ENCODE measurements at regions not wholly inside any gene's neighbourhood (a gene's known extent, or its start where the extent isn't known, plus 50 kb on each side); places are given as distances from the start of the nearest gene placed in this dataset.
A peak's percentile ranks its signal among the peaks of the same experiment; 100 is the strongest.

GRCh38 chr18:22048221-22048620 is 121.2 kb upstream of the GATA6 start:
- no peaks in the 10 kb centered on the region for H3K4me1 ChIP-seq (ENCODE audit: control insufficient read depth, insufficient read depth, low read length)
- WGBS (ENCODE audit: insufficient coverage) = 86% methylated on average over 1 of the region's 5 CpGs
- no peaks in the 10 kb centered on the region for H3K27me3 ChIP-seq (ENCODE audit: control insufficient read depth, insufficient read depth, low read length)
- no peak for DNase-seq (ENCODE audit: low read depth in 4 of 6, low spot score in 6 of 6)
- H3K36me3 ChIP-seq (ENCODE audit: control insufficient read depth, insufficient read depth, low read length) = no peaks in the 10 kb centered on the region
- no peak overlapping the region for H3K27ac ChIP-seq (ENCODE audit: low read depth, low read length)
- H3K4me3 ChIP-seq (ENCODE audit: low read depth, low read length) = no peak overlapping the region
- no peaks in the 10 kb centered on the region for H3K9me3 ChIP-seq (ENCODE audit: control insufficient read depth, insufficient read depth, low read length)

DNA sequence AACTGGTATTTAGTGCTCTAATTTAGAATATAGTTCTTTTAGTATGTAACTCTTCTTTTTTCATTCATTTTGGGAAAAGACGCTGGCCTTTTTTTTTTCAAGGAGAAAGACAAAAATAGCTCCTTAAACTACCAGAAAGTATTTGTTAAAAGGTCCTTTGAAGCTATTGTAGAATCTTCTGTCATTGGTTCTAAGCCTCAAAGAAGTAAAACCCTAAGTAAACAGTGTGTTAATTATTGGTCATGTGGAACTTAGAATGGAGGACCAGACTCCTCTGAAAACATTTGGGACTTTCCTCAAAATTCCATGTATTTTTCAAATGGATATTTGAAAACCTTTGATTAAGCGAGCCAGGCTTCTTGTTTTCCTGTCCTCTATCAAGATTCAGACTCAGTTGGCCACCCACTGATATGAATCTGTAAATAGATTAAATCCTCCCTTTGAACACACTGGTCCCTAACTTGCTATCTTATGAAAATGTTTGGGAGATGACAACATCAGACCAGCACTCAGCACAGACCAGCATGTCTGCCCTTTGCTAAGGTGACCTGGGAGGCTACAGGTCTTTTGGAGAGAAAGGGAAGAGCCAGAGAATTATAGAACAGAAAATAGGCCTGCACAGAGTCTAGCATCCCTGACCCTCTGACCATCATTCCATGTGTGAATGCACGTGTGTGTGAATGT is 120.3 kb upstream of the GATA6 start:
- no peak for DNase-seq (ENCODE audit: low read depth in 4 of 6, low spot score in 6 of 6)
- no peaks in the 10 kb centered on the region for H3K36me3 ChIP-seq (ENCODE audit: control insufficient read depth, insufficient read depth, low read length)
- no peaks in the 10 kb centered on the region for H3K4me1 ChIP-seq (ENCODE audit: control insufficient read depth, insufficient read depth, low read length)
- H3K27me3 ChIP-seq (ENCODE audit: control insufficient read depth, insufficient read depth, low read length) = no peaks in the 10 kb centered on the region
- no CpG with 5 or more reads among the region's 3 CpGs for WGBS (ENCODE audit: insufficient coverage)
- H3K9me3 ChIP-seq (ENCODE audit: control insufficient read depth, insufficient read depth, low read length) = no peaks in the 10 kb centered on the region
- no peak overlapping the region for H3K4me3 ChIP-seq (ENCODE audit: low read depth, low read length)
- no peak overlapping the region for H3K27ac ChIP-seq (ENCODE audit: low read depth, low read length)

DNA sequence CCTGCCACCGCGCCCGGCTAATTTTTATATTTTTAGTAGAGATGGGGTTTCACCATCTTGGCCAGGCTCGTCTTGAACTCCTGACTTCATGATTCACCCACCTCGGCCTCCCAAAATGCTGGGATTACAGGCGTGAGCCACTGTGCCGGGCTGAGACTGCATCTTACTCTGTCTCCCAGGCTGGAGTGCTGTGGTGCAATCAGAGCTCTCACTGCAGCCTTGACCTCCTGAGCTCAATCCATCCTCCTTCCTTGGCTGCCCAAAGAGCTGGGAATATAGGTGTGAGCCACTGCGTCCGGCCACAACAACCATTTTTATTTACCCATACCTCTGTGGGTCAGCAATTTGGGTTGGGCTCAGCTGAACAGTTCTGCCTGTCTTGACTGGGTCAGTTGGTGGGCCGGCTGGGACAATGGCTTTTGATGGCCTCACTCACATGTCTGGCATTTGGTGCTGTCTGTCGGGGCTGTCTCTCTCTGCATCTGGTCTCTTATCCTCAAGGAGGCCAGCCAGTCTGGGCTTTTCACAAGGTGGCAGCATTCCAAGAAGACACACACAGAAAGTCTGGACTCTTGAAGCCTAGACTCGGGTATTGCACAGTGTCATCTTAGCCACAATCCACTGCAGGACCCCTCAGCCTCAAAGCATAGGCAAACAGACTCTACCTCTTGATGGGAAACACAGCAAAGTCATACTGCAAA is 116.8 kb upstream of the GATA6 start:
- WGBS (ENCODE audit: insufficient coverage) = 71% methylated on average over 6 of the region's 12 CpGs
- H3K36me3 ChIP-seq (ENCODE audit: control insufficient read depth, insufficient read depth, low read length) = no peaks in the 10 kb centered on the region

DNA sequence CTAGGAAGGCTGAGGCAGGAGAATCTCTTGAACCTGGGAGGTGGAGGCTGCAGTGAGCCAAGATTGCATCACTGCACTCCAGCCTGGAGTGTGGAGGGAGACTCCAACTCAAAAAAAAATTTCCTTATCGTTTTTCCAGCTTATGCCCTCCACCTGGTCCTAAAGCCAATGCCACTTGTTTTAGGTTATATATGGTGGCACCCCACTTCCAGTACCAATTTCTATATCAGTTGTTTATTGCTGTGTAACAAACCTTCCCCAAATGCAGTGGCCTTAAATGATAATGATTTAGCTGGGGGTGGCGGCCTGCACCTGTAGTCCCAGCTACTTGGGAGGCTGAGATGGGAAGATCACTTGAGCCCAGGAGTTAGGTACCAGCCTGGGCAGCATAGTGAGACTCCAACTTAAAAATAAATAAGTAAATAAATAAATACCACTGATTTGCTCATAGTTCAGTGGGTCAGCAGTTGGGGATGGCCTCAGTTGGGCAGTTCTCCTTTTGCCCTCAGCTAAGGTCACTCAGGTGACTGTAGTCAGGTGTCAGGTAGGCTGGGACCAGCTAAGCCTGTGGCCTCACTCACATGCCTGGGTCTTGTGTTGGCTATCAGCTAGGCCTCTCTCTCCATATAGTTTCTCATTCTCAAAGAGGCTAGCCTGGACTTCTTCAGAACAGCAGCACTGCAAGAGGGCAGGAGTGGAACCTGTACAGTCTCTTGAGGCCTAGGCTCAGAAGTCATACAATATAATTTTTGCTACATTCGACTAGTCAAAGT is 113.7 kb upstream of the GATA6 start:
- DNase-seq (ENCODE audit: low read depth in 4 of 6, low spot score in 6 of 6) = no peak
- no CpG with 5 or more reads among the region's 3 CpGs for WGBS (ENCODE audit: insufficient coverage)
- H3K9me3 ChIP-seq (ENCODE audit: control insufficient read depth, insufficient read depth, low read length) = no peaks in the 10 kb centered on the region
- no peaks in the 10 kb centered on the region for H3K4me1 ChIP-seq (ENCODE audit: control insufficient read depth, insufficient read depth, low read length)
- H3K36me3 ChIP-seq (ENCODE audit: control insufficient read depth, insufficient read depth, low read length) = no peaks in the 10 kb centered on the region
- H3K27ac ChIP-seq (ENCODE audit: low read depth, low read length) = no peak overlapping the region
- no peaks in the 10 kb centered on the region for H3K27me3 ChIP-seq (ENCODE audit: control insufficient read depth, insufficient read depth, low read length)
- H3K4me3 ChIP-seq (ENCODE audit: low read depth, low read length) = no peak overlapping the region

More for the DNA sequence above, 116.8 kb upstream of the GATA6 start:
- no peaks in the 10 kb centered on the region for H3K27me3 ChIP-seq (ENCODE audit: control insufficient read depth, insufficient read depth, low read length)
- H3K4me1 ChIP-seq (ENCODE audit: control insufficient read depth, insufficient read depth, low read length) = no peaks in the 10 kb centered on the region
- H3K4me3 ChIP-seq (ENCODE audit: low read depth, low read length) = no peak overlapping the region
- peak in 2 of 6 donors; percentile 2 to 22 for DNase-seq (ENCODE audit: low read depth in 4 of 6, low spot score in 6 of 6)
- H3K27ac ChIP-seq (ENCODE audit: low read depth, low read length) = no peak overlapping the region
- H3K9me3 ChIP-seq (ENCODE audit: control insufficient read depth, insufficient read depth, low read length) = no peaks in the 10 kb centered on the region

GRCh38 chr18:22056950-22057349 is 112.4 kb upstream of the GATA6 start:
- H3K27me3 ChIP-seq (ENCODE audit: control insufficient read depth, insufficient read depth, low read length) = no peaks in the 10 kb centered on the region
- H3K27ac ChIP-seq (ENCODE audit: low read depth, low read length) = no peak overlapping the region
- peak in 1 of 6 donors; percentile 38 for DNase-seq (ENCODE audit: low read depth in 4 of 6, low spot score in 6 of 6)
- no CpG with 5 or more reads among the region's 6 CpGs for WGBS (ENCODE audit: insufficient coverage)
- no peaks in the 10 kb centered on the region for H3K36me3 ChIP-seq (ENCODE audit: control insufficient read depth, insufficient read depth, low read length)
- H3K4me1 ChIP-seq (ENCODE audit: control insufficient read depth, insufficient read depth, low read length) = no peaks in the 10 kb centered on the region
- no peaks in the 10 kb centered on the region for H3K9me3 ChIP-seq (ENCODE audit: control insufficient read depth, insufficient read depth, low read length)
- H3K4me3 ChIP-seq (ENCODE audit: low read depth, low read length) = no peak overlapping the region

DNA sequence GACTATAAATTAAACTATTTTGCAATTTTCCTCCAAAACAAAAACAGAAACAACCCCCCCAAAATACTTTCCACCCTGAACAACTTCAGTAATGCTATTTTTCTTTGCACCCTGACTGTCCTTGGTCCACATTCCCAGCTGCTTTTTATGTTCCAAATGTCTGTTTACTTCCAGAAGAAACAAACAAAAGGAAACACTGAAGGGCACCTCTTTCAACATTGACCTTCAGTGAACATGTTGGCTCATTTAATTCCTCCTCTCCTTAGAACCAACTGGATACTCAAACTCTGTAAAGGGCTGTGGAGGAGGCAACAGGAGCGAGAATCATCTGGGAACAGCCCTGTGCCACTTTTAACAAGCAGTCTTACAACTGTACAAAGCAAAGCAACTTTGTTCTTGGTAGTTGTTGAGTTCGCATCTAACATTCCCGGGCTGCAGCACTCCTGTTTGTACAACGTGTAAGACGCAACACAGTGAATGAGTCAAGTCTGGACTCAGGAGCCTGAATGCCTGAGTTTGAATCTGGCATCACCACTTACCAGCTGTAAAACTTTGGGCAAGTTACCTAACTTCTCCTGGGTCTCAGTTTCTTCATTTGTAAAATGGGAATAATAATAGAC is 111.4 kb upstream of the GATA6 start:
- H3K9me3 ChIP-seq (ENCODE audit: control insufficient read depth, insufficient read depth, low read length) = no peaks in the 10 kb centered on the region
- no peaks in the 10 kb centered on the region for H3K27me3 ChIP-seq (ENCODE audit: control insufficient read depth, insufficient read depth, low read length)
- no peak overlapping the region for H3K4me3 ChIP-seq (ENCODE audit: low read depth, low read length)
- no peaks in the 10 kb centered on the region for H3K36me3 ChIP-seq (ENCODE audit: control insufficient read depth, insufficient read depth, low read length)
- peak in 1 of 6 donors; percentile 14 for DNase-seq (ENCODE audit: low read depth in 4 of 6, low spot score in 6 of 6)
- H3K27ac ChIP-seq (ENCODE audit: low read depth, low read length) = no peak overlapping the region
- WGBS (ENCODE audit: insufficient coverage) = 57% methylated on average over 4 of the region's 5 CpGs
- no peaks in the 10 kb centered on the region for H3K4me1 ChIP-seq (ENCODE audit: control insufficient read depth, insufficient read depth, low read length)

GRCh38 chr18:22060361-22060760 is 109.0 kb upstream of the GATA6 start:
- H3K27ac ChIP-seq (ENCODE audit: low read depth, low read length) = no peak overlapping the region
- no peak for DNase-seq (ENCODE audit: low read depth in 4 of 6, low spot score in 6 of 6)
- H3K9me3 ChIP-seq (ENCODE audit: control insufficient read depth, insufficient read depth, low read length) = no peaks in the 10 kb centered on the region
- H3K36me3 ChIP-seq (ENCODE audit: control insufficient read depth, insufficient read depth, low read length) = no peaks in the 10 kb centered on the region
- H3K27me3 ChIP-seq (ENCODE audit: control insufficient read depth, insufficient read depth, low read length) = no peaks in the 10 kb centered on the region
- H3K4me1 ChIP-seq (ENCODE audit: control insufficient read depth, insufficient read depth, low read length) = no peaks in the 10 kb centered on the region
- no peak overlapping the region for H3K4me3 ChIP-seq (ENCODE audit: low read depth, low read length)
- no CpG with 5 or more reads among the region's 2 CpGs for WGBS (ENCODE audit: insufficient coverage)

- Histone ChIP-seq H3K27ac (ENCODE audit: low read depth, low read length) (no peak overlapping the region), H3K9me3 (ENCODE audit: control insufficient read depth, insufficient read depth, low read length) (no peaks in the 10 kb centered on the region), H3K36me3 (ENCODE audit: control insufficient read depth, insufficient read depth, low read length) (no peaks in the 10 kb centered on the region), H3K4me1 (ENCODE audit: control insufficient read depth, insufficient read depth, low read length) (no peaks in the 10 kb centered on the region), H3K27me3 (ENCODE audit: control insufficient read depth, insufficient read depth, low read length) (no peaks in the 10 kb centered on the region), H3K4me3 (ENCODE audit: low read depth, low read length) (no peak overlapping the region)
- WGBS (ENCODE audit: insufficient coverage) = 71% methylated on average over 4 of the region's 4 CpGs
- no peak for DNase-seq (ENCODE audit: low read depth in 4 of 6, low spot score in 6 of 6)
These were observed 106.3 kb upstream of the GATA6 start for GRCh38 chr18:22063102-22063501.

GRCh38 chr18:22063672-22064071 is 105.7 kb upstream of the GATA6 start:
- DNase-seq (ENCODE audit: low read depth in 4 of 6, low spot score in 6 of 6) = no peak
- H3K4me3 ChIP-seq (ENCODE audit: low read depth, low read length) = no peak overlapping the region
- no peaks in the 10 kb centered on the region for H3K4me1 ChIP-seq (ENCODE audit: control insufficient read depth, insufficient read depth, low read length)
- WGBS (ENCODE audit: insufficient coverage) = no CpG with 5 or more reads among the region's 3 CpGs
- no peaks in the 10 kb centered on the region for H3K9me3 ChIP-seq (ENCODE audit: control insufficient read depth, insufficient read depth, low read length)
- no peaks in the 10 kb centered on the region for H3K36me3 ChIP-seq (ENCODE audit: control insufficient read depth, insufficient read depth, low read length)
- no peaks in the 10 kb centered on the region for H3K27me3 ChIP-seq (ENCODE audit: control insufficient read depth, insufficient read depth, low read length)
- H3K27ac ChIP-seq (ENCODE audit: low read depth, low read length) = no peak overlapping the region
